GM19035 (cell line): ENCODE measurements at regions not wholly inside any gene's neighbourhood (a gene's known extent, or its start where the extent isn't known, plus 50 kb on each side); places are given as distances from the start of the nearest gene placed in this dataset.

ENCODE experiments used
- ATAC-seq: cut with Tn5 transposase; IDR thresholded peaks from one replicate; pipeline ENCODE4 v1.9.1; 2021; ENCODE audit not compliant: unreplicated experiment

- no peak for ATAC-seq
Observed at GRCh38 chr3:176798680-176799079, 398.6 kb downstream of the TBL1XR1 start.

- ATAC-seq = no peak
Observed at GRCh38 chr3:176796371-176796770, 400.9 kb downstream of the TBL1XR1 start.

GRCh38 chr3:176795891-176796290 is 401.4 kb downstream of the TBL1XR1 start:
- no peak for ATAC-seq

- ATAC-seq = no peak
Observed at GRCh38 chr3:176794406-176794805, 402.9 kb downstream of the TBL1XR1 start.

- ATAC-seq = no peak
Observed at GRCh38 chr3:176789947-176790346, 407.3 kb downstream of the TBL1XR1 start.

GRCh38 chr3:176789281-176789705 is 408.0 kb downstream of the TBL1XR1 start:
- no peak for ATAC-seq

GRCh38 chr3:176787506-176787905 is 409.8 kb downstream of the TBL1XR1 start:
- ATAC-seq = no peak

- no peak for ATAC-seq
Observed at GRCh38 chr3:176785171-176785570, 412.1 kb downstream of the TBL1XR1 start.

- no peak for ATAC-seq
Observed at GRCh38 chr3:176780766-176781165, 416.5 kb downstream of the TBL1XR1 start.

GRCh38 chr3:176776622-176777175 is 420.6 kb downstream of the TBL1XR1 start:
- no peak for ATAC-seq

GRCh38 chr3:176769547-176770190 is 427.6 kb downstream of the TBL1XR1 start:
- no peak for ATAC-seq

GRCh38 chr3:176767385-176767784 is 429.9 kb downstream of the TBL1XR1 start:
- no peak for ATAC-seq

- no peak for ATAC-seq
Observed at GRCh38 chr3:176766862-176767261, 430.4 kb downstream of the TBL1XR1 start.

- no peak for ATAC-seq
Observed at GRCh38 chr3:176765382-176765900, 431.8 kb downstream of the TBL1XR1 start.

- ATAC-seq = no peak
Observed at GRCh38 chr3:176759815-176760506, 437.3 kb downstream of the TBL1XR1 start.

GRCh38 chr3:176757429-176757828 is 439.9 kb downstream of the TBL1XR1 start:
- no peak for ATAC-seq

- no peak for ATAC-seq
Observed at GRCh38 chr3:176755977-176756376, 441.3 kb downstream of the TBL1XR1 start.

GRCh38 chr3:176755552-176755951 is 441.7 kb downstream of the TBL1XR1 start:
- ATAC-seq = no peak

GRCh38 chr3:176741664-176742047 is 455.6 kb downstream of the TBL1XR1 start:
- no peak for ATAC-seq

GRCh38 chr3:176740906-176741663 is 456.2 kb downstream of the TBL1XR1 start:
- ATAC-seq = no peak

- no peak for ATAC-seq
Observed at GRCh38 chr3:176739159-176739558, 458.1 kb downstream of the TBL1XR1 start.
